MM.1S (cell line): ENCODE measurements at regions not wholly inside any gene's neighbourhood (a gene's known extent, or its start where the extent isn't known, plus 50 kb on each side); places are given as distances from the start of the nearest gene placed in this dataset.

Source experiments
- DNase-seq: peaks from one replicate; pipeline ENCODE4 v3.0.0-alpha.2; 2015
- H2AFZ ChIP-seq: fragments of 300-600 bp; sonication (generic); 2 replicates; pipeline ENCODE4 v1.6.0; 2016; ENCODE audit warnings: antibody characterized with exemption, low read length
- H3F3A ChIP-seq: fragments of 300-600 bp; sonication (generic); 2 replicates; pipeline ENCODE4 v1.6.1; 2016; ENCODE audit warnings: mild to moderate bottlenecking, antibody characterized with exemption, low read length, moderate library complexity, mixed read lengths; ENCODE audit not compliant: insufficient read depth
- H3K27ac ChIP-seq: fragments of 300-600 bp; sonication (generic); 2 replicates; pipeline ENCODE4 v1.5.1; 2016; ENCODE audit warnings: mild to moderate bottlenecking, low read length
- H3K27me3 ChIP-seq: fragments of 300-600 bp; sonication (generic); replicated peaks from 2 replicates; pipeline ENCODE4 v1.6.0; 2016; ENCODE audit warnings: low read length; ENCODE audit not compliant: insufficient read depth
- H3K36me3 ChIP-seq: fragments of 300-600 bp; sonication (generic); replicated peaks from 2 replicates; pipeline ENCODE4 v1.6.1; 2016; ENCODE audit warnings: mild to moderate bottlenecking, low read length, mixed read lengths; ENCODE audit not compliant: insufficient read depth
- H3K4me1 ChIP-seq: fragments of 300-600 bp; sonication (generic); 2 replicates; pipeline ENCODE4 v1.6.1; 2016; ENCODE audit warnings: low read length, mixed read lengths
- H3K4me2 ChIP-seq: fragments of 300-600 bp; sonication (generic); 2 replicates; pipeline ENCODE4 v1.6.0; 2016; ENCODE audit warnings: low read depth, low read length
- H3K4me3 ChIP-seq: fragments of 300-600 bp; sonication (generic); 2 replicates; pipeline ENCODE4 v1.5.1; 2016; ENCODE audit warnings: low read length, mixed read lengths
- H3K79me2 ChIP-seq: fragments of 300-600 bp; sonication (generic); 2 replicates; pipeline ENCODE4 v1.6.1; 2016; ENCODE audit warnings: mixed run types, low read length, mixed read lengths
- H3K9ac ChIP-seq: fragments of 300-600 bp; sonication (generic); 2 replicates; pipeline ENCODE4 v1.6.1; 2016; ENCODE audit warnings: low read length, mixed read lengths
- H3K9me2 ChIP-seq: fragments of 300-600 bp; sonication (generic); replicated peaks from 2 replicates; pipeline ENCODE4 v1.6.1; 2016; ENCODE audit warnings: mild to moderate bottlenecking, low read length, mixed read lengths; ENCODE audit not compliant: insufficient read depth
- H3K9me3 ChIP-seq: fragments of 300-600 bp; sonication (generic); replicated peaks from 2 replicates; pipeline ENCODE4 v1.6.1; 2016; ENCODE audit warnings: mild to moderate bottlenecking, low read length, mixed read lengths; ENCODE audit not compliant: insufficient read depth
- H4K20me1 ChIP-seq: fragments of 300-600 bp; sonication (generic); 2 replicates; pipeline ENCODE4 v1.6.1; 2016; ENCODE audit warnings: mild to moderate bottlenecking, low read length, moderate library complexity, mixed read lengths; ENCODE audit not compliant: insufficient read depth
- CTCF ChIP-seq: fragments of 300-600 bp; sonication (generic); IDR thresholded peaks from 2 replicates; pipeline ENCODE4 v1.5.1; 2016; ENCODE audit warnings: antibody characterized with exemption, low read length, mixed read lengths
- EZH2 ChIP-seq: fragments of 300-600 bp; sonication (generic); optimal IDR thresholded peaks from 2 replicates; pipeline ENCODE3; 2017; ENCODE audit warnings: low read depth, mild to moderate bottlenecking, antibody characterized with exemption, low read length, mixed read lengths
- EZH2phosphoT487 ChIP-seq: fragments of 300-600 bp; sonication (generic); IDR thresholded peaks from 2 replicates; pipeline ENCODE4 v1.6.1; 2018; ENCODE audit warnings: antibody characterized with exemption, low read length

- DNase-seq, result no peak
- Histone ChIP-seq H3K27me3 (no peaks in the 10 kb centered on the region), H3K9me3 (no peaks in the 10 kb centered on the region)
These were observed 277.7 kb downstream of the HS3ST3A1 start for GRCh38 chr17:13323990-13324389.

GRCh38 chr17:13321951-13322701 is 279.6 kb downstream of the HS3ST3A1 start:
- Histone ChIP-seq H3K9me3 (no peaks in the 10 kb centered on the region), H4K20me1 (no peaks in the 10 kb centered on the region), H3K4me1 (no peaks in the 10 kb centered on the region), H3K79me2 (no peaks in the 10 kb centered on the region), H3F3A (no peaks in the 10 kb centered on the region), H2AFZ (no peak overlapping the region), H3K4me3 (no peak overlapping the region), H3K9me2 (no peaks in the 10 kb centered on the region), H3K9ac (no peak overlapping the region), H3K27me3 (no peaks in the 10 kb centered on the region), H3K36me3 (no peaks in the 10 kb centered on the region), H3K27ac (no peak overlapping the region), H3K4me2 (no peak overlapping the region)
- TF ChIP-seq EZH2phosphoT487 (no peak), EZH2 (no peak), CTCF (no peak)
- DNase-seq, result no peak

More at GRCh38 chr17:13323990-13324389, 277.7 kb downstream of the HS3ST3A1 start:
- H3K4me3 ChIP-seq, result no peak overlapping the region
- no peak overlapping the region for H3K4me2 ChIP-seq
- no peak overlapping the region for H3K27ac ChIP-seq
- H4K20me1 ChIP-seq, result no peaks in the 10 kb centered on the region
- no peak overlapping the region for H2AFZ ChIP-seq
- H3K9ac ChIP-seq, result no peak overlapping the region
- no peak for TF ChIP-seq EZH2
- TF ChIP-seq CTCF, result no peak
- no peak for TF ChIP-seq EZH2phosphoT487
- no peaks in the 10 kb centered on the region for H3F3A ChIP-seq
- H3K36me3 ChIP-seq, result no peaks in the 10 kb centered on the region
- H3K4me1 ChIP-seq, result no peaks in the 10 kb centered on the region
- H3K79me2 ChIP-seq, result no peaks in the 10 kb centered on the region
- H3K9me2 ChIP-seq, result no peaks in the 10 kb centered on the region

GRCh38 chr17:13320046-13320785 is 281.5 kb downstream of the HS3ST3A1 start:
- Histone ChIP-seq H4K20me1 (no peaks in the 10 kb centered on the region), H2AFZ (no peak overlapping the region), H3K4me3 (no peak overlapping the region), H3K4me2 (no peak overlapping the region), H3K27me3 (no peaks in the 10 kb centered on the region), H3K4me1 (no peaks in the 10 kb centered on the region), H3K9me3 (no peaks in the 10 kb centered on the region), H3K27ac (no peak overlapping the region), H3F3A (no peaks in the 10 kb centered on the region), H3K79me2 (no peaks in the 10 kb centered on the region), H3K9me2 (no peaks in the 10 kb centered on the region), H3K36me3 (no peaks in the 10 kb centered on the region), H3K9ac (no peak overlapping the region)
- no peak for DNase-seq
- TF ChIP-seq EZH2 (no peak), EZH2phosphoT487 (no peak), CTCF (no peak)
